Loucy (cell line): ENCODE measurements at regions not wholly inside any gene's neighbourhood (a gene's known extent, or its start where the extent isn't known, plus 50 kb on each side); places are given as distances from the start of the nearest gene placed in this dataset.

Source experiments
- CTCF ChIP-seq: fragments of 200-600 bp; sonication (generic); conservative IDR thresholded peaks from 2 replicates; pipeline ENCODE4 v1.5.1; 2014; ENCODE audit warnings: mild to moderate bottlenecking, antibody characterized with exemption, low read length
- EZH2phosphoT487 ChIP-seq: fragments of 200-600 bp; IDR thresholded peaks from 2 replicates; pipeline ENCODE4 v1.6.1; 2018; ENCODE audit warnings: antibody characterized with exemption, mild to moderate bottlenecking, moderate library complexity, borderline replicate concordance

- TF ChIP-seq CTCF: no peak
- no peak for TF ChIP-seq EZH2phosphoT487
These were observed 81.2 kb upstream of the DNAH5 start for GRCh38 chr5:14025569-14026286.
